Stimulated activated CD4-positive, alpha-beta T cell treated with anti-CD3 and anti-CD28 coated beads, Interleukin-2, amount 100 ng/mL, for 48 hours (primary cell): ENCODE measurements at regions not wholly inside any gene's neighbourhood (a gene's known extent, or its start where the extent isn't known, plus 50 kb on each side); places are given as distances from the start of the nearest gene placed in this dataset.

ENCODE experiments used
- DNase-seq, 2 donors: peaks; one replicate each; pipeline ENCODE4 v3.0.0-alpha.2; 2020

DNA sequence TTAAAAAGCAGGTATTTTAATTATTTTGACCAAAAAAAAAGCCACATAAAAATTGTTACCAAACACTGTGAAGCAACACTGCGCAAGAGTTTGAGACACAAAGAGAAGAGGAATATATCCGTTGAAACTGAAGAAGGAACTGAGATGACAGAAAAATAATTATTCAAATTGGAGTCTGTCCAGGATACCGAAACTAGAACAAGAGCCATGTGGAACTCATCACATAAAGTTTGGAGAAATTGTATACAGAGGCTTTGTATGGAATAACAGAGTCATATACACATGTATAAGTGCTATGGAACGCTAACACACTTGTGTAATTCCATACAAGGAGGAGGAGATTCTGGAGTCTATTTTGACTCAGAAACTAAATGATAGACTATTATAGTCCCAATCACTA, 675.1 kb upstream of the ADGRL2 start:
- DNase-seq: no peak

GRCh38 chr1:81121306-81121705, 679.4 kb upstream of the ADGRL2 start:
- DNase-seq: no peak

DNA sequence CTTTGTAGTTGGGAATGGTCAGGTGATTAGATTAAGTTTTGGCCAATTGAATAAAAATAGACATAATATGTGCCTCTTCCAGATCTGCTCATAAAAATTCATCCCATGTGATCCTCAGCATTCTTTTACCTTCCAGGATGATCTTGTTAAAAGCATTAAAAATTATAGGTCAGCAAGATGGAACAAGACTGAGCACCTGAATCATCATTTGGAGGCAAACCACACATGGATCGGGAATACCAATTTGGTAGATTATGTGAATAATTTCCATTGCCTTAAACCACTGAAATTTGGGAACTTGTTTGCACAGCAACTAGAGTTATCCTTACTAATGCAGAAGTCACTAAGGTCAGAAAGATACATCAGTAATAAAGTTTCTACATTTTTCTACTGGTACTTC, 681.4 kb upstream of the ADGRL2 start:
- DNase-seq: no peak

DNA sequence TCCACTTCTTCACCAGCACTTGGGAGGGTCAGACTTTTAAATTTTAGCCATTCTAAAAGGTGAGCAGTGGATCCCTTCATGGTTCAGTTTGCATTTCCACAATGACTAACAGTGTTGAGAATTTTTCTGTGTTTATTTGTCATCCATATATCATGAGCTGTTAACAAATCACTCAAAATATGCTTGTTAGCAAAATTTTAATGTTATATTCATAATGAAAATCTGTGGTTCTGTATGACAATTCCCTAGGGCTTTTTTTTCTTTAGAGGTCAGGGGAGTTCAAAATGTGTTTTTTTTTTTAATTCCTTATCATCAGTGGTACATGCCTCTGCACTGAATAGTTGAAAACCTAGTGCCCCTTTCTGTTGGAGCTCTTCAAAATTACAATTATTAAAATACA, 682.2 kb upstream of the ADGRL2 start:
- DNase-seq: no peak

DNA sequence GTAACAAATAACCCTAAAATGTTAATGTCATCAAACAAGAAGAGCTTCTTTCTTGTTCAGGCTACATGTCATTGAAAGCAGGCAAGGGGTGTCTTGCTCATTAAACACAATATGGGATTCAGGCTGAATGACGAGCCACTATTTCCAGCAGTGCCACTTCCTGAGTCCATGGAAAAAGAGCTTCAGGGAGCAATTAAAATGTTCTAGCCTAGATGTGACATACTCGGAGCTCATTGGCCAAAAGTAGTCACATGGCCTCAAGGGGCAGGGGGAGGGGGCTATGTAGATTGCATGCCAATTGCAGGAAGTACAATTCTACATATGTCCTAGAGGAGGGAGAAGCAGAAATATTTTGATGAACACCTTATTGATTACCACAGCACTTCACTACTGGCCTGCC, 685.3 kb upstream of the ADGRL2 start:
- DNase-seq: no peak

DNA sequence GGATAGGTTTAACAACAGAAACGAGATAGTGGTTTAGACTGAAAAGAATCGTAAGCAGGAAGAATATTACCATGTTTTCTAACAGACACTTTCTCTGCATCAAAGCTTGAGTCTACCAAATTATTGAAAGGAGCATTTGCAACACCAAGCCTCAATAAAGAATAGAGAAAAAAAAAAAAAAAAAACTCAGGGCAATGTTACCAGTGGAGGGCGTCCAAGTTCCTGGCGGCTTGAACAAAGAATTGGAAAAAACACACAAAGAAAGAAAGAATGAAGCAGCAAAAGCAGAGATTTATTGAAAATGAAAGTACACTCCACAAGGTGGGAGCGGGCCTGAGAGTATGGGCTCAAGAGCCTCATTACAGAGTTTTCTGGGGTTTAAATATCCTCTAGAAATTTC, 686.5 kb upstream of the ADGRL2 start:
- no peak for DNase-seq

- DNase-seq: no peak
Measured at GRCh38 chr1:81113688-81114087, 687.0 kb upstream of the ADGRL2 start.

DNA sequence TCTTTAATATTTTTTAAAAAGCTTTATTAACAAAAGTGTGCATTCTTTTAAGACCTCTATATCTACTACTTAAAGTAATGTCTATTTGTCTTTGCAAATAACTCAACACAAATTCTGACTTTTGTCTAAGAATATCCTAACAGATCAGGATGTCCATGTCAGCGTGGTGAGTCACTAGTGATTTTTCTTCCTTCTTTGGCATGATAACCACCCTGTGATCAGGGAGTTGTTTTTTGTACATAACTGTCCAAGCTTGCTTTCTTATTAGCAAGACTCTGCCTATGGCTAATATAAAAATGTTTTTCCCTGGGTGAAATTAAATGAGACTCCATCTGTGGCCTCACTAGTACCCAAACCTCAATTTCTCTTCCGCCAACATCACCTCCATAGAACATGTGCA, 688.9 kb upstream of the ADGRL2 start:
- no peak for DNase-seq

- no peak for DNase-seq
Measured at GRCh38 chr1:81109038-81109437, 691.7 kb upstream of the ADGRL2 start.

GRCh38 chr1:81097860-81098259, 702.9 kb upstream of the ADGRL2 start:
- no peak for DNase-seq

DNA sequence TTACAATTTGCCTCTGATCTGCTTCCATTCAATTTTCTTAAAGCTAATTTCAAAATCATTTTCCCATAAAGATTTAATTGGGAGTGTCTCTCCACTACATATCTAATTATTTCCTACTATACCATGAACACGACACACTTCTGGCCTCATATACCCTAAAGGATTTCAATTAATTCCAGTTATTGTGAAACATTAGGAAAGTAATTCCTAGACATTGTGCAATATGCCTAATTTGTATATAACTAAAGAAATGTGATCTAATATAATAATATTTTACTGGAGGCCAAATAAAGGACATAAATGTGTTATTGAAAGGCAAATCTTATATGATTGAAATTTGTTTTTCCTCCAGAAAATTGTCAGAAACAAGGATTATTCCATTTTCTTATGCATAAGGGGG, 727.2 kb upstream of the ADGRL2 start:
- DNase-seq: no peak

DNA sequence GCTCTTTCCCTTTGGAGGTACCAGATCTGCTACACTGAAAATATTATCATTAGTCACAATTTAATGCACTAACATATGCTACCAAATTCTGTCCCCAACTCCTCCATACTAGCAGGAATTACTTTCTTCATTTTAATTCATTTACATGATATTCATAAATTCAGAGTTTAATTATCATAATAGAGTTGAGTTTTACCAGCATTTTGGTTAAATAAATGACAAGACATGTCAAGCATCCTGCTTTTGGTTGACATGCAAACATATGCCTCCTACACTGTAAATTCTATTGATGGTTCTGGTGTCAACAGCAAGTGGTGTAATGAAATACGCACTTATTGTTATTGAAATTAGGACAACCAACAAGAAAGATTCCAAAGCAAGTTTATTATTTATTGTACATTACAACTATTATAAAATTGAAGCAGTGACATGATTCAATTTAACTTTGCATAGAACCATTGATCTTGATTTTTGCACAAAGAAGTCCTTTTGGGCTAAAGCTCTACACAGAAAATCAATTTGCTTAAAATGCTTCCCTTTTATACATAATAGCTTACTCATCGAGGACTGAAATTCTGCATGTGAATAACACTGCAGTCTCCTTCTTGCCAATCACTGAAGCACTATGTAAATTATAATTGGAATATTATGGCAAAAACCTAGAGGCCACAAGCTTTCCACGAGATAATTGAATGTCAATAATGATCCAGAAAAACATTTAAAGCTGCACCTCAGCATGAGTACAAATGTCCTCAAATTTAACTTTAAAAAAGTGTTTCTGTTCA, 728.6 kb upstream of the ADGRL2 start:
- DNase-seq: no peak

DNA sequence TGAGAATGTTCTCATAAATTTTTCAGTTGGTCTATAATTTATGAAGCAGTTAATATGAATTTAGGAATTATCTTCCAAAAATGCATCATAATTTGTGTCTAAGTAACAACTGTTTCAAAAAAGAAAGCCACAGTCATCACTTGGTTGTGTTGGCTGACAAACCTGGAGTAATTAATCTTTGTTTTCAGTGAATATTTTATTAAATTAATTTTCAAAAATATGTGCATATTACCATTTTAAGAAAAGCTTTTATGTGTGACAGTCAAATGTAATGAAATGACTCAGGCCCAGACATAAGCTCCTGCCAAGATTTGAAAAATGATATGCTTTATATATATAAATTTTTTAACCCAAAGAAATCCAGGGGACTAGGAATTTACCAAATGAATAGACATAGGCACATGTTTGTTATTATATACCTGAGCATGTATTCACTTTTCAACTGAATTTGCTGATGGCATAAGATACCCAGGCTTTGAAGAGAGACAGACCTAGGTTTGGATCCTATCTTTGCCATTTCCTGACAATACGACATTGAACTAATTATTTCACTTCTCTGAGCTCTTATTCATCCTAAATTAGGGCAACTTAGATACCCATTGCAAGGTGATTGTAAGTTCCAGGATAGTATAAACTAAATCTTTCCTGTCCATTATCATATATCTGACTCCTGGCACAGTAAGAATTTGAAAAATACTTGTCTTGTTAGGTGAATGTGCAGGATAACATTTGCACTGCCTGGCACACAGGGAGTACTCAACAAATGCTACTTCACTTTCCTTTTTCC, 729.5 kb upstream of the ADGRL2 start:
- no peak for DNase-seq

DNA sequence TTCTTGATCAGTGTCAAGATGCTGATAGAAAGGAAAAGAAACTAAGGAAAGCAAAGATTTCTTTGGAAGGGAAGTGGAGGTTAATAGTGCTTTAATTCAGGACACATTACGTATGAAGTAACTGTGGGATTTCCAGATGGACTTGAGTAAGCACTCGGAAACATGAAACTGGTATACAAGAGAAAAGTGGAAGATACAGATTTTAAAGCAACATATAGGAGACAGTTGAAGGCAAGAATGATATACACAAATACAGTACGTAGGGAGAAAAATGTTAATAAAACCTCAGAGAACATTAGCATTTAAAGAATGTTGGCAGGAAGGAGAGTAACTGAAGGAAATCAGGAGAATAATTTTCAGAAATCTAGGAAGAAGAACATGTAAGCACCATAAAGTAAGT, 730.9 kb upstream of the ADGRL2 start:
- DNase-seq: no peak

DNA sequence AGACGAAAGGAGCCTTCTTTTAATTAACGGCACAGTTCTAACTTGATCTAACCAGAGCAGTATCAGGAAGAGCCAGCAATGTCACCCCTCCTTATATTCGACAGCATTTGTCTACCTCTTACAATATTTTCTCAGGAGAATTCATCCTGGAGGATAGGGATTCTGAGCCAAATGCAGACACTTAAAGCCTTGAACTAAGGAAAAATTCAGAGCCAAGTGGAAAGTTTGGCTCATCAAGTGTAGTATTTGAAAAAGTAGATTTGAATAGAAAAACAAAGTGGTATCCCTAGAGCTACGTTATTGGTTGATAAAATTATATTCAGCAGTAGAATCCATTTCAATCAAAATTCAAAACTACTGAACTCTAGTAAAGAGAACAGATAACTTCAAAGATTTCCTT, 732.0 kb upstream of the ADGRL2 start:
- no peak for DNase-seq

GRCh38 chr1:81053826-81054225, 746.9 kb upstream of the ADGRL2 start:
- no peak for DNase-seq

GRCh38 chr1:81052162-81052561, 748.6 kb upstream of the ADGRL2 start:
- no peak for DNase-seq

DNA sequence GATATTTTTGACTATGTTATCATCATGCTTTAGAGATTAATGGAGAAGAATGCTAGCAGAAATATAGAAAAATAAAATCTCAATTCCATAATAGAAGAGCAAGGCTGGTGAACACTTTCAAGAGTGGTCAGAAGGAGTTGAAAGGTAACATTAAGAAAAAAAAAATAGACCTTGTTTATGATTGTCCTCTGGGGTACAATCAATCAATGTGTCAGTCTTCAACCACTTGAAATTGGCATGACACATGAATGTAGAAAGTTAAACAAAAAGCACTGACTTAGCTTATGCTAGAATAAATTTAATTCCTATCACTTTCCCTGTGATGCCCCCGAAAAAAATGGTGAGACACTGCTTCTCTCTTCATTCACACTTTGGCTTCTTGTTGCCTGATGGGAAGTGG, 750.3 kb upstream of the ADGRL2 start:
- no peak for DNase-seq

- DNase-seq: no peak
Measured at GRCh38 chr1:81044708-81045107, 756.0 kb upstream of the ADGRL2 start.

GRCh38 chr1:81042225-81042624, 758.5 kb upstream of the ADGRL2 start:
- DNase-seq: no peak

- no peak for DNase-seq
Measured at GRCh38 chr1:81034291-81034690, 766.4 kb upstream of the ADGRL2 start.

GRCh38 chr1:81032973-81033425, 767.7 kb upstream of the ADGRL2 start:
- DNase-seq: no peak

GRCh38 chr1:81032374-81032773, 768.4 kb upstream of the ADGRL2 start:
- no peak for DNase-seq

DNA sequence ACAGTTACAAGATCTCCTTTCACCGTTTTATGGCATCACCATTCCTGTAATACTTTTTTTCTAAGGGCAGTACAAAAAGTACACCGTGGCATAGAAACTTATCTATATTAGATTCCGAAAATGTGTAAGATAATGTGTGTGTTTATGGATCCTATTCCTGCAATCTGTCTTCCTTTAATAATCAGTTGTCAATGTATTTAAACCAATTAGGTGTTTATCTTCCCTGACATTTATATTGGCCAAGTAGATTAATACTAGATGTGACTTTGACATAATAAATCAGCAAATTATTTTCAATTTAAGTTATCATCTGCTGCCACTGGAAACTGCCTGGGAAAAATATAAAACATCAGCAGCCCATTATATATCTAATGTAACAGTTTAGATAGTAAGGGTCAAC, 770.3 kb upstream of the ADGRL2 start:
- DNase-seq: no peak

GRCh38 chr1:81029266-81029665, 771.5 kb upstream of the ADGRL2 start:
- no peak for DNase-seq
